ENCODE measurements at regions not wholly inside any gene's neighbourhood (a gene's known extent, or its start where the extent isn't known, plus 50 kb on each side); places are given as distances from the start of the nearest gene placed in this dataset.
A peak's percentile ranks its signal among the peaks of the same experiment; 100 is the strongest.

DNA sequence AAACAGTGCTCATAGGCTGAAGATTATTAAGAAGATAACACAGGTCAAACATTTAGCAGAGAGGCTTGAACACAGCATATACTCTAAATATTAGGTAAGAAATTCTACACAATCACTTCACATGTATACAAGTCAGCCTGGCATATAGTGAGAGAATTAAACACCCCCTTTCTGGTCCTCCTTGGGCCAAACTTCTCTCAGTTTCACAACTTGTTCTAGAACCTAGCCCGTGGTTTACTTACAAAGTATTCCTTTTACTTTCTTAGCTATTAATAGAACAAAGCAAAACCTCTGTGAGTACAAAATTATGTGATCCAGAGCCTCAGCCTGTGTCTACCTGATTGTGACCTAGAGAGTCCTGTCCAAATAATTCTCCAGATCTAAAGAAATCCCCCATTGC, 562.8 kb downstream of the TNS1 start:
- DNase-seq (ENCODE audit: low spot score), result no peak

GRCh38 chr2:217438821-217439220, 564.0 kb downstream of the TNS1 start:
- no peak for DNase-seq (ENCODE audit: low spot score)

DNA sequence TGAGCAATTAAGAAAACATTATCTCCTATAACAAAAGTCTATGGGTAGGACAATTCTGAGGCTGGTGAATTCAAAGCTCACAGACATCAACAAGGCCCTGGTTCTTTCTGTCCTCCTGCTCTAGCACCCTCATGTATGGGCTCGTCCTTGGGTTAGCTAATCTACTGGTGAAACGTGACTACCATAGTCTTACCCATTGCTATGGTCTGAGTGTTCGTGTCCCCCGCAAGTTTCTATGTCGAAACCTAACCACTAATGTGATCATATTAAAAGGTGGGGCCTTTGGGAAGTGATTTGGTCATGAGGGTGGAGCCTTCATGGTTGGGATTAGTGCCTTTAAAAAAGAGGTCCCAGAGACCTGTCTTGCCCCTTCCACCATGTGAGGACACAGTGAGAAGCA, 564.7 kb downstream of the TNS1 start:
- no peak for DNase-seq (ENCODE audit: low spot score)

DNA sequence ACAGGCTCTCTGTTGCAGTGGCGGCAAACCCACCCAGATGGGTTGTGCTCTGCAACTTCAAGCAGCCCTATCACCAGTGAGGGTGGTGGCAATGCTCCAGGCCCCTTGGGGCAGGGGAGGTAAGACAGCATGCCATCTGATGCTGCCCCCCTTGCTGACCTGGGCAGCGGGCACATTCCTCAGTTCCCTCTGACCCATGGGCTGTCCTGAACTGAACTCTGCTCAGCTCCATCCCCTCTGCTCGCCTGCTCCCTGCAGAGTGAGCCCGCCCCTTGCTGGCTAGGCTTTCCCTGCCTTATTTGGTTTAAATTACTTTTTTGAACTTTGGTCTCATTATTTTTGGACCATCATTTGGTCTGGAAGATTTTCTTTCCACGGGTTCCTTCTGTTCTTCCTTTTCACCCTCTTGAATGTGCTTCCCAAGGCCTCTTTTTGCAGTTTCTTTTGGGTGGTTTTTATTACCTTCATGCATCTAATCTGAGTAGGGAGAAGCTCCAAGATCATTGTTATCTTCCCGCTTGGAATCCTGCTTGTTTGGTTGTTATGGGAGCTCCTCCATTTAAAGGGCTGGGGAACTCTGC, 565.4 kb downstream of the TNS1 start:
- no peak for DNase-seq (ENCODE audit: low spot score)

DNA sequence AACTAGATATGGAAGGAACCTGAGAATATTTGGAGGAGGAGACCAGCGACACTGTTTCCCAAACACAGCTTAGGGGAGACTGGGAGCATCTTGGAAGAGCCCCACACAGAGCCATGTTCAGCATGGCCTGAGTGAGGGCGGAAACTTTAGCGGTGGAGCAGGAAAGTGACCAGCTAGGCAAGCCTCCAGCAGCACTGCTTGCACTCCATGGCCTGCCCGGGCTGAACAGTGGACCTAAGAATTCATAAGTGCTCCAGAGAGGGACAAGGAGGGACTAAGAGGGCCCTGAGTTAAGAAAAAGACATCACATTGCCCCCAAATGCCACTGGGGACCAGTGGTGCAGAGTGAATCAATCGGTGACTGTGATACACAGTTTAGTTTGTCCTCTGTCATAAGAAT, 566.4 kb downstream of the TNS1 start:
- DNase-seq (ENCODE audit: low spot score), result no peak

DNA sequence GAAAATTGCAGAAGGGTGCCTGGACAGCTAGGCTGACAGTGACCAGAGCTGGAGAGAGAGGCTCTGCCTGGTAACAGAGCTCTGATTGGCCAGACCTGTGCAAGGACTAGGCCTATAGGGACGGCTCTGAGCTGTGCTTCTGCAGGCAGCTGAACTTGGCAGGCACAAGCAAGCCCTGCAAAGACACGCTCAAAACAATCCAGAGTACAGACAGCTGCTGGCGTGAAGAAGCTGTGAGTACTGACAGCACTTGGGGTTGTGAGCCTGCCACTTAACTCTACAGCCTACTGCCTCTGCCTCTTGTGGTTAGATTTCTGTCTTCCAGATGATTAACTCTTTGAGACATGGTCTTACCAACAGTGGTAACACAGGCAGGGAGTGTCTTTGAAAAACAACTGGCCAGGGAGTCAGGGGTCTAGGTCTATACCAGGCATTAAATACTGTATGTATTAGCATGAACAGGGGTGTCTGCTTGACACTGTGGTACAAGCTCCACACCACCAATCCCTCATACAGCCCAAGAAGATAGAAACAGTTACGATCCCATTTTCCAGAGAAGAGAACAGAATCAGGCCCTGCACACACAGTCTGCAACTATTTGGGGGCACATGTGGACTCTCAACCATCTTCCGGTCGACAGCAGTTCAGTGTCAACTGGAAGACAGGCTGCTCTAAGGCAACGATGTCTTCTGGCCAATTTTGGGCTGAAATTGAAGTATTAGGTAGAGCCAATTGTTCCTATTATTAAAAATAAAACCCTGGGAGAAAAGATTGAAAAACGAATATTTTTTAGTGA, 568.4 kb downstream of the TNS1 start:
- DNase-seq (ENCODE audit: low spot score), result peak; percentile 1

- no peak for DNase-seq (ENCODE audit: low spot score)
Measured at GRCh38 chr2:217433522-217433921, 569.3 kb downstream of the TNS1 start.

GRCh38 chr2:217431577-217432269, 571.1 kb downstream of the TNS1 start:
- DNase-seq (ENCODE audit: low spot score), result no peak

DNA sequence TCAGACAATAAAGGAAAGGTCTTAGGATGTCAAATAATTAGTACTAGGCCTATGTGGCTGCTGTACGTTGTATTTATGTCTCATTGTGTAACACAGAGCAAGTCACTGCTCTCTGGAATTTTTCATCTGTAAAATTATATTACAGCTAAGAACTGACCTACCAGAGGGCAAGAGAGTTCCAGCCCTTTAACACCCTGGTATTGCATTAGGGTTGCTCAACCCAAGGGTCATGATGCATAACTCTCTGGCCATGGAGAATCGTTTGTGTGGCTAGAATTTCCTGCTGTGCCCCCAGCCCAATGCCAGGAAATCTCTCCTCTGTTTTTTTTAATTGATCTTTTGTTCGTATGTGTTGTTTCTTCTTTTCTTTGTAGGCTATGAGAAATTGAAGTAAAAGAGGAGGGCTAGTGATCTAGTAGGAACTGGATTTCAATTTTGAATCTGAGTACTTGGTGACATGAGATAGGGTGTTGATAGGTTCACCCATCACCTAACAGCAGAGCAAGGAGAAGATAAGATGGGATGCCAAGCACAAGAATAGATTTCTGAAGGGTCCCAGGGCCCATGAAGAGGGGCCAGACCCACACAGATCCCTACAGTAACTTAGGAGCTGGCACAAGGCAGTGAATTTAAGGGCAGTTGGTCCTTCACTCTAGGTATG, 571.2 kb upstream of the TNP1 start:
- DNase-seq (ENCODE audit: low spot score), result no peak

DNA sequence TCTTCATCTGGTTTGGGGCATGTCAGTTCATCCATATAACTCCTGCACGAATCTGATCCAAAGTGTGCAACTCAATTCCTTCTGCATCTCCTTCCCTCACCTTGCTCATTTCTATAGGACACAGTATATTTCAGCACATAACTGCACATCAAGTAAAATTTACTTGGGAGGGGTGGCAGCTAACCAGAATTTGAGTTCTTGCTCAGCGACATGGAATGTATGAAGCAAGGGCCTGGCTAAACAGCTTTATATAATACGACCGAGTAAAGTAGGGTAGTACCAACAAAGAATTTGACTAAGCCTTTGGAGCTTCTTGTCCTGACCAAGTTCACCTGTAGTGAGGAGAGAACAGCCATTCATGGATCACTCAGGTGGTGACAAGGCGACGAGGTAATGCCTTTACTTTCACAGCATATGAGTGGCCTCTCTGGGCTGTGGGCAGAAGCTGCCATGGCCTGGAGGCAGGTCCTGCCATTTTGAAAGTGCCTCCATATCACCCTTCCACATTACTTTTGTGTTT, 570.2 kb upstream of the TNP1 start:
- DNase-seq (ENCODE audit: low spot score), result no peak

GRCh38 chr2:217421834-217422233, 562.0 kb upstream of the TNP1 start:
- no peak for DNase-seq (ENCODE audit: low spot score)

GRCh38 chr2:217420854-217421253, 561.0 kb upstream of the TNP1 start:
- DNase-seq (ENCODE audit: low spot score), result no peak

DNA sequence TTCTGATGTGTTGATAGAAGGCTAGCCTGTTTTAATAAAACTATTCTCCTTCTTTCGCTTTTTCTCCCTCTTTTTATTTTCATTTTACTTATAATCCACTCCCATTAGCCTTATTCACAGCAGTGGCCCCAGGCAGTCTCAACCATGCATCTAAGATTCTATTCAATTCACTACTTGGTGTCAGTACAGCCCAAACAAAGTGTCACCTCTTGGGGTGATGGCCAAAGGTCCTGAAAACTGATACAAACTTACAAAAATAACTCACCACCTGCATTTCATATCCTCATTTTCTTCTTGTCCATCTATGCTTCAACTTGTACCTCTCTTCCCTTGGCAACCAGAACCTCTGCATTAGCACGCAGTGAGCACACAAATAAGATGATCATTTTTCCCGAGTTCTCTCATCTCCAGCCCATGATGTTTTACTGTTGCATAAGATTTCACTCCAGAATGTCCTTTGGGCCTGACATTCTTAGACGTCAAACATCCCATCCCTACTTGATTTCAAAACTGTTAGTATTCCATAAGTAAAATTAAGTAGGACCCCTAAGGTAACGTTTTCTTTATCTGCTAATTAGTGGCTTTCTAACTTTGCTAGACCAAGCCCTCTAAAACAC, 559.3 kb upstream of the TNP1 start:
- no peak for DNase-seq (ENCODE audit: low spot score)

- no peak for DNase-seq (ENCODE audit: low spot score)
Measured at GRCh38 chr2:217418544-217418943, 558.7 kb upstream of the TNP1 start.

GRCh38 chr2:217418090-217418489, 558.2 kb upstream of the TNP1 start:
- DNase-seq (ENCODE audit: low spot score), result no peak

GRCh38 chr2:217417536-217417935, 557.7 kb upstream of the TNP1 start:
- no peak for DNase-seq (ENCODE audit: low spot score)

DNA sequence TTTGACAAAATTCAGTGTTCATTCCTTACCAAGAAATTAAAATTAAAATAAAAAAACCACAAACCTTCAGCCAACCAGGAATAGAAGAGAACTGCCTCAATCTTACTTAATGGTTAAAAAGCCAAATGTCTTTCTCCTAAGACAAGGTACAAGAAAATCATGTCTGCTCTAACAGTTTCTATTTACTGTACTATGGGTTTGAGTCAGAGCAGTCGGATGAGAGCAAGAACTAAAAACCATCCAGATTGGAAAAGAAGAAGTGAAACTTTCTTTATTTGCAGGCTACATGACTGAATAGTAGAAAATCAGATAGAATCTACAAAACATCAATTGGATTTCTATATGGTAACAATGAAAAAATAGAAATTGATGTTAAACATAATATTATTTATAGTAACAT, 555.5 kb upstream of the TNP1 start:
- no peak for DNase-seq (ENCODE audit: low spot score)

- DNase-seq (ENCODE audit: low spot score), result no peak
Measured at GRCh38 chr2:217414429-217414828, 554.6 kb upstream of the TNP1 start.

DNA sequence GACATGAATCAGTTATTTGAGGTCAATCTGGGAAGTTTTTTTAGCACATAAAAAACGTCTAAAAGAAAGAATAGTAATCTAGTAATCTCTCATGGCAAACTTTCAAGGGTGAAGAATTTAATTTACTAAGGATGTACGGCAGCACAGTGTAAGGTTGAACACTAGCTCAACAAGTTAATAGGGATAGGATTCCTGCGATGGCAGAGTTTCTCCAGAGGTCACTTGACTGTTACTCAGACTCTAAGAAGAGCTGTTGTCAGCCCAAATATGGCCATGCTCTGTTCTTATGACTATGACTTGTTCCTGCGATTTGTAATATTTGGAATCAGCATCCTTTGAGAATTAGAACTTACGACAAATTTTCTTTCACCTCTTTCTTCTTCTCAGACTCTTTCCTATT, 553.3 kb upstream of the TNP1 start:
- no peak for DNase-seq (ENCODE audit: low spot score)

DNA sequence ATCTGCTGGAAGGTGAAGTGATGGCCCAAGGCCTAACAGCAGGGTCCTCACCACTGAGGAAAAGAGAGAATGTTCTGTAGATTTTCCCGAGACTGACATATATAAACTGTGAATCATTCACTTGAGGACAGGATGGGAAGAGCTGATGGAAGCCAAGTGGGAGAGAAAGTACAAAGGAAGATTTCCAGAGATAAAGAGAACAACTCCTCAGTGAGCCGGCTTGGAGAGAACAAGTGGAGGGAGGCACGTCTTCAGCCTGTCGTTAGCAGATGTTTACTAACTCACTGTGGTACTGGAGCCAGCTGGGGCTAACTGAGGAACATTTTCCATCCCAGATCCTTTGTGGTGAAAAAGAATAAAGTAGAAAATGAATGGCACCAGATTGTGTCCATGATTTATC, 552.9 kb upstream of the TNP1 start:
- no peak for DNase-seq (ENCODE audit: low spot score)

- no peak for DNase-seq (ENCODE audit: low spot score)
Measured at GRCh38 chr2:217412277-217412676, 552.4 kb upstream of the TNP1 start.

DNA sequence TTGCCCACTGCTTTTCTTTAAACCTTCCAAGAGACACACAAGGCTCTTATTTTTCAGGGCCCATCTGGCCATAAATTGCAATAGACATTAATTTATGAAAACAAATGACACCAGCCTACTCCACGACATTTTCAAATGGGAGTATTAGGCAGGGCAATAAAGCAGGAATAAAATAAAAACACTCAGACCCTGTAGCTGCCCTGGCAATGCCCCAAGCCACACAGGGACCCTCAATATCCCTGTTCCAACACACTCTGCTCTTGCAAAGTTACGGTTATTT, 550.8 kb upstream of the TNP1 start:
- no peak for DNase-seq (ENCODE audit: low spot score)

All from activated CD4-positive, alpha-beta T cell treated with anti-CD3 and anti-CD28 coated beads, Interleukin-2, Interleukin-4, amounts not matched to agents 100 ng/mL and 50 ng/mL, durations not matched to agents 16 hours and 8 hours (primary cell).